Kidney (tissue), 13 donors: ENCODE measurements at regions not wholly inside any gene's neighbourhood (a gene's known extent, or its start where the extent isn't known, plus 50 kb on each side); places are given as distances from the start of the nearest gene placed in this dataset.
"Not testable (repeated sequence)": the region's sequence is repeated elsewhere in the genome, so short reads cannot be mapped to it uniquely, and the experiment has no call there.

Source experiments
- DNase-seq, 5 donors: peaks; one replicate each; pipeline ENCODE4 v3.0.0-alpha.2; 2013 to 2020
- FAIRE-seq: peaks from 2 replicates; lab custom pipeline; 2012; peaks lifted over from hg19 to GRCh38; lab: Jason Lieb, UNC
- H3K27ac ChIP-seq, 2 donors: one replicate each; pipeline ENCODE4 v1.7.0; 2013; ENCODE audit warnings: low read depth in 2 of 2, low read length in 2 of 2, inconsistent platforms in 1 of 2
- H3K27me3 ChIP-seq: one replicate; pipeline ENCODE4 v1.7.1; 2013; ENCODE audit warnings: low read length, inconsistent platforms; ENCODE audit not compliant: control insufficient read depth, insufficient read depth
- H3K36me3 ChIP-seq, 3 donors: one replicate each; pipeline versions ENCODE4 v1.7.0 to v1.7.1; 2013; ENCODE audit warnings: low read length in 3 of 3, control low read depth in 1 of 3, inconsistent platforms in 1 of 3; ENCODE audit not compliant: insufficient read depth in 3 of 3, control insufficient read depth in 2 of 3
- H3K4me1 ChIP-seq, 3 donors: one replicate each; pipeline versions ENCODE4 v1.7.0 to v1.7.1; 2013; ENCODE audit warnings: low read length in 3 of 3, inconsistent platforms in 1 of 3, low read depth in 1 of 3; ENCODE audit not compliant: control insufficient read depth in 2 of 3, insufficient read depth in 2 of 3
- H3K4me3 ChIP-seq, 3 donors: one replicate each; pipeline versions ENCODE4 v1.7.0 to v1.8.1; 2013; ENCODE audit warnings: low read length in 3 of 3, control low read depth in 1 of 3, inconsistent platforms in 1 of 3
- H3K9ac ChIP-seq, 3 donors: one replicate each; pipeline versions ENCODE4 v1.7.0 to v1.7.1; 2013; ENCODE audit warnings: low read length in 3 of 3, control low read depth in 1 of 3, inconsistent platforms in 1 of 3
- H3K9me3 ChIP-seq, 3 donors: one replicate each; pipeline versions ENCODE4 v1.7.0 to v1.7.1; 2013; ENCODE audit warnings: low read length in 3 of 3, control low read depth in 1 of 3, inconsistent platforms in 1 of 3; ENCODE audit not compliant: control insufficient read depth in 2 of 3, insufficient read depth in 1 of 3
- CTCF ChIP-seq: IDR thresholded peaks from 3 replicates; pipeline ENCODE4 v1.5.1; 2012; ENCODE audit warnings: mild to moderate bottlenecking, moderate library complexity, borderline replicate concordance; ENCODE audit not compliant: insufficient read depth; ENCODE audit errors: extremely low read depth
- intact Hi-C: fragments of 100-400 bp; cut with DNase I; formaldehyde crosslinking; loops from one replicate; pipeline ENCODE4 v1.11.1; 2022
- donor health status: control.
- donor health status: control.
- donor health status: control.
- donor health status: control.
- donor health status: control.
- donor health status: DM: yes; HTN: yes; CAD: no.
- donor health status: Normal renal cell carcinoma (clear cell type).

- H3K27ac ChIP-seq, result no peak overlapping the region
- H3K4me3 ChIP-seq, result no peak overlapping the region
- DNase-seq, result no peak
- no peak for TF ChIP-seq CTCF
- no peaks in the 10 kb centered on the region for H3K36me3 ChIP-seq
- H3K4me1 ChIP-seq, result no peaks in the 10 kb centered on the region
- no peaks in the 10 kb centered on the region for H3K9me3 ChIP-seq
- intact Hi-C loops, result no loop called here
- no peaks in the 10 kb centered on the region for H3K27me3 ChIP-seq
- H3K9ac ChIP-seq, result no peak overlapping the region
- no peak for FAIRE-seq
Observed at GRCh38 chr2:149686136-149687051, 98.8 kb upstream of the MMADHC start.

- H3K9me3 ChIP-seq, H3K36me3 ChIP-seq, intact Hi-C loops, H3K4me1 ChIP-seq, FAIRE-seq, H3K9ac ChIP-seq, H3K27ac ChIP-seq, DNase-seq, H3K27me3 ChIP-seq, H3K4me3 ChIP-seq: not testable (repeated sequence)
Observed at GRCh38 chr2:149685401-149685800, 97.8 kb upstream of the MMADHC start.

DNA sequence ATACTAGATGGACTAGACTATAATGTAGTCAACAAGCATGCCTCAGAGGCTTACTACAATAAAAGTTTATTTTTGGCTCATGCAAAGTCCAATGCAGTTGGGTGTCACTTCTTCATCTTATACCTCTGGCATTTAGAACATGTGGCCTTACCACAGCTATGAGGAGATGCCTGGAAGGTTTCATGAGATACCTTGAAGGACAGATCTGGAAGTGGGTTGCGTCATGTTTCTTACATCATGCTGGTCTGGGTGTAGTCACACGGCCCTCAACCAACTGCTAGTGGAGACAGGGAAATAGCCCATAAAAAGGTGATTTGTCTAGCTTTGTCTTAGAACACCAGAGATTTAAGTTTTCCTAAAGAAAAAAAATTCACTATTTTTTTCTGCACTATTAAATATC is 91.7 kb upstream of the MMADHC start:
- DNase-seq, result no peak
- intact Hi-C loops, result no loop called here
- Histone ChIP-seq H3K36me3 (no peaks in the 10 kb centered on the region), H3K27ac (no peak overlapping the region), H3K27me3 (no peaks in the 10 kb centered on the region), H3K9ac (no peak overlapping the region), H3K4me3 (no peak overlapping the region), H3K9me3 (no peaks in the 10 kb centered on the region), H3K4me1 (no peaks in the 10 kb centered on the region)
- TF ChIP-seq CTCF, result no peak
- no peak for FAIRE-seq

GRCh38 chr2:149677416-149677815 is 89.8 kb upstream of the MMADHC start:
- no peak for FAIRE-seq
- H3K4me3 ChIP-seq, result no peak overlapping the region
- H3K27me3 ChIP-seq, result no peaks in the 10 kb centered on the region
- no peaks in the 10 kb centered on the region for H3K36me3 ChIP-seq
- no peak overlapping the region for H3K27ac ChIP-seq
- intact Hi-C loops, result no loop called here
- H3K9me3 ChIP-seq, result no peaks in the 10 kb centered on the region
- no peak for TF ChIP-seq CTCF
- DNase-seq, result peak in 1 of 5 donors; percentile 52
- H3K9ac ChIP-seq, result no peak overlapping the region
- no peaks in the 10 kb centered on the region for H3K4me1 ChIP-seq
